GM12891 (cell line): ENCODE measurements at regions not wholly inside any gene's neighbourhood (a gene's known extent, or its start where the extent isn't known, plus 50 kb on each side); places are given as distances from the start of the nearest gene placed in this dataset.

Experiments
- POLR2A ChIP-seq: IDR thresholded peaks from 2 replicates; pipeline ENCODE4 v1.6.1; 2011; ENCODE audit warnings: low read depth, low read length, control low read depth
- POLR2AphosphoS5 ChIP-seq: IDR thresholded peaks from 2 replicates; pipeline ENCODE4 v1.6.1; 2011; ENCODE audit warnings: low read depth, low read length, control low read depth
- SPI1 ChIP-seq: IDR thresholded peaks from 2 replicates; pipeline ENCODE4 v1.6.1; 2011; ENCODE audit warnings: low read depth, low read length, control low read depth
- TAF1 ChIP-seq: IDR thresholded peaks from 2 replicates; pipeline ENCODE4 v1.6.1; 2011; ENCODE audit warnings: low read depth, low read length, control low read depth

DNA sequence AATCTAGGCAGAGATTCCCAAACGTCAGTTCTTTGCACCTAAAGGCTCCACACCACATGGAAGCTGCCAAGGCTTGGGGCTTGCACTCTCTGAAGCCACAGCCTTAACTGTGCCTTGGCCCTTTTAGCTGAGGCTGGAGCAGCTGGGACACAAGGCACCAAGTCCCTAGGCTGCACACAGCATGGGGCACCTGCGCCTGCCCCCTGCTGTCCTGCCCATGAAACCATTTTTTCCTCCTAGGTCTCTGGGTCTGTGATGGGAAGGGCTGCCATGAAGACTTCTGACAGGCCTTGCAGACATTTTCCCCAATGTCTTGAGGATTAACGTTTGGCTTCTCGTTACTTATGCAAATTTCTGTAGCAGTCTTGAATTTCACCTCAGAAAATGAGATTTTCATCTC lies 241.5 kb downstream of the OSR1 start:
- no peak for TF ChIP-seq POLR2A
- TF ChIP-seq TAF1 = no peak
- TF ChIP-seq POLR2AphosphoS5 = no peak
- TF ChIP-seq SPI1 = no peak
